Fibroblast of skin of left biceps (primary cell): ENCODE measurements at regions not wholly inside any gene's neighbourhood (a gene's known extent, or its start where the extent isn't known, plus 50 kb on each side); places are given as distances from the start of the nearest gene placed in this dataset.
A peak's percentile ranks its signal among the peaks of the same experiment; 100 is the strongest.

Source experiments
- DNase-seq, 2 experiments: peaks; one replicate each; pipeline ENCODE4 v3.0.0-alpha.2; 2013; ENCODE audit warnings: low read depth in 2 of 2

DNA sequence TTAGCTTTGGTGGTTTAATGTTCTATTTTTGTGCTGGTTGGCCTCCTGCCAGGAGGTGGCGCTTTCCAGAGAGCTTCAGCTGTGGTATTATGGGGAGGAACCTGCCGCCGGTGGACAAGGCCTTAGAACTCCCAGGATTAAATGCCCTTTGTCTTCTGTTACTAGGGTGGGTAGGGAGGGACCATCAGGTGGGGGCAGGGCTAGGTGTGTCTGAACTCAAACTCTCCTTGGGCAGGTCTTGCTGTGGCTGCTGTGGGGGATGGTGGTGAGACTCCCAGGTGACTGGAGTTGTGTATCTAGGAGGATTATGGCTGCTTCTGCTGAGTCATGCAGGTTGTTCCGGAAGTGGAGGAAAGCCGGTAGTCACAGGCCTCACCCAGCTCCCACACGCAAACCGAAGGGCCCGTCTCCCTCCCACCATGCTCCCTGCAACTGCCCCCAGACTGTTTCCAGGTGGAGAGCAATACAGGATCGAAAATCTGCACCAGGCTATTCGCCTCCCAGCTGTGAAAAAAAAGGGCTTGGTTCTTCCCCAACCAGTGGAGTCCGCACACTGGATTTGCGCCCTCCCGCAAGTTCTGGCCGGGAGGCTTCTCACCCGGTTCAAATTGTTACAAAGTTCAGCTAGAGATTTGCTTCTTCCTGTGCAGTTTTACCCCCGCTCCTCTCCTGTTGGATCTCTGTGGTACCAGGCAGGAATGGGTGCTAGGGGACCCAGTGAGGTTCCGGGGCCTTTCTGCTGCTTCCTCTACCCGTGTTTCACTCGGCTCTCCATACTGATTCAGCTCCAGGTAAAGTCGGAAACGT, 220.5 kb downstream of the CENPF start:
- no peak for DNase-seq

DNA sequence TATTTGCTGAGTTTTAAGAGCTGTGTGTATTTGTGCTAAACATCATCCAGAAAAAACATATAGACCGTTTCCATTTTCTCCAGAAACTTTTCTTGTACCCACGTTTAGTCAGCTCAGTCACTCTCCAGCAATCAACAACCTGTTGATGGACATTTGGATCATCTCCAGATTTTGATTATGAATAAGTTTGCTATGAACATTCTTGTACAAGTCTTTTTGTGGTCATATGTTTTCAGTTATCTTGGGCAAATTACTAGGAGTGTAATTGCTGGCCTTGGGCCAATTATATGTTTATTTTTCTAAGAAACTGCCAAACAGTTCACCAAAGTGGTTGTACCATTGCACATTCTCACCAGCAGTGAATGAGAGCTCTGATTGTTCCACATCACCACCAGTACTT, 221.8 kb downstream of the CENPF start:
- DNase-seq = no peak

DNA sequence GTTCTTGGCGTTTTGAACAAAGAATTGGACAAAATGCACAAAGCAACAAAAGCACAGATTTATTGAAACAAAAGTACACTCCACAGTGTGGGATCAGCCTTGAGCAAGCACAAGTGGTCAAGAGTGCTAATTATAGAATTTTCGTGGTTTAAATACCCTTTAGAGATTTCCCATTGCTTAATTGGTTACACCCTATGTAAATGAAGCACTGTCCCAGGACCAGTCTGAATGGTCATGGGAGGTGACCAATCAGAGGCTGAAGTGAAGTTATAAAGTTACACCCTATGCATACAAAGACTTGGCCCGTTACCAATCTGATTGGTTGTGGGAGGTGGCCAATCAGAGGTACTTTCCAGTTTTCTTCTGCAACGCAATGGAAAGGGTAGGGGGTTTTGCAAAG, 223.6 kb downstream of the CENPF start:
- DNase-seq = no peak

DNA sequence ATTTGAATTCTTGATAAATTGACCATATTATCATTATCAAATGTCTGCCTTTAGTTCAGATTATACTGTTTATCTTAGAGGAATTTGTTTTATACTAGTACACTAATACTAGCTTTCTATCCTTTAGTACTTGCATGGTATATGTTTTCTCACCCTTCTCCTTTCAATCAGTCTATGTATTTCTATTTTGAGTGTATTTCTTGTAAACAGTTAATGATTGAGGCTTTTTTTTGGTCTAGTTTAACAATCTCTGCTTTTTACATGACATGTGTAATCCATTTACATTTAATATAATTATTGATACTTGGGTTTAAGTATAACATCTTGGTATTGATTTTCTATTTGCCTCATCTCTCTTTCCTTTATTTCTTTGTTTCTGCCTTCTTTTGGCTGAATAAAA, 224.9 kb downstream of the CENPF start:
- DNase-seq = no peak

DNA sequence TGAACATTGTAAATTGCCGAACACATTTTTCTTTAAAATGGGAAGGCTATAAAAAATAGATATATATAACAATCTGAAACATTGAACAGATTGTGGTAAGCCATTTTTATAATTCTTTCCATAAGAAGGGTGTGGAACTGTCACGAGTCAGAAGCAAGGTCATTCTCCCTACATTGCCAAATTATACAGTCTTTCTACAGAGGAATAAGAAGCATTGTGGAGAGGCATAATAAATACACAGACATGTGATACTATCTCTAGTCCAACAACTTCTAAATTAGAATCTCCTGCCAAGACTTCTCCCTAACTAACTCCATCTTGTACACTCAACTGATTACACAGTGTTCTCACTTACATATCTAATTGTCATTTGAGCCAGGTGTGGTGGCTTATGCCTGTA, 227.9 kb downstream of the CENPF start:
- DNase-seq = no peak

DNA sequence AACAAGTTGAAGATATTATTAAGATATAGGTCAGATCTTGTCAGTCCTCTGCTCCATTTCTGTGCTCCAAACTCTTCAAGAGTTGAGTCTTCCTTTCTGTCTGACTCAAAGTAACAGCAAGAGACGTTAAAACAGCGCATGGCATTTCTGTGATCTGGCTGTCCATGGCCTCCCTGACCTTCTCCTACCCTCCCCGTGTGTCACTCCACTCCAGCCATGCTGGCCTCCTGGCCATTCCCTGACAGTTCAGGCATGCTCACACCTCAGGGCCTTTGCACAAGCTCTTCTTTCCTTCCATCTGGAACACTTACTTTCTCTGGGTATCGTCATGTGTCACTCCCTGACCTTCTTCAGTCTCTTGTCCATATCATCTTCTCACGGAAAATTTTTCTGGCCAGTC, 229.0 kb downstream of the CENPF start:
- DNase-seq = no peak

DNA sequence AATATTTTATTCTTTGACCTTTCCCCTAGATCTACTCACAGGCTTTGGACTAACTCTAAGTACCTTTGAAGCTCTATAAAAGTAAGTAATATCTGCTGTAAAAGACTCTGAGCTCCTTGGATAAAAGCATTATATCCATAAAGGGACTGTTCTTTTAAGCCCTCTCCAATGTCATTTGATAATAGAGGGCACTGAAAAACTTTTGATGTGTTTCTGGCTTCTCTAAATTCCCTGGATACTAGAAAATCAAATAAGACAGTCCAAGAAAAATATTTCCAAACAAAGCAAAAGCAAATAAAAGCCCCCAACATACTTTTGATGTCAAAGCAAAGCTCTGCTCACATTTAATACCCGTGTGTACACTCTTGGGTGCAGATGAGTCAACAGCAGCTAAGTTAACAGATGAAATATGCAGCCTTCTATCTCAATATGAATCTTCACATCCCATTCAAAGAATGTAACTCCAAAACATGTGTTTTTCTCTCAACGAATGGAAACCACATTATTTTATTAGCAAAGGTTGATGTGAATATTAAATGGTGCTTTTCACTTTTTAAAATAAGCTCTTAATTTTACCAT, 230.3 kb downstream of the CENPF start:
- DNase-seq = peak; percentile 75 to 77

DNA sequence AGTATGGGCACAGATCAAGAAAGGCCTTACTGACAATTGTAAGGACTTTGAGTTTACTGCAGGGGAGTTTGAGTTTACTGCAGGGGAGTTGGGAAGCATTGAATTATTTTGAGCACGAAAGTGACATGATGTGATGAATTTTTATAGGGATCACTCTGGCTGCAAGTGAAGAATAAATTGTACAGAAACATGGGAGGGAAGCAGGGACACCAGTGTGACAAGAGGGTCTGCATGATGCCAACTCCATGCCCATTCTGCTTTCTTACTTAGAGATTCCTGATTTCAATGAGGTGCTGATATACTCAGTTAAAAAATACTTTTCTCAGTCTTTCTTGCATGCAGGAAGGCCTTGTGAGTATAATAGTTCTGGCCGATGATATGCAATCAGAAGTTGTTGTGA, 234.4 kb downstream of the CENPF start:
- no peak for DNase-seq

DNA sequence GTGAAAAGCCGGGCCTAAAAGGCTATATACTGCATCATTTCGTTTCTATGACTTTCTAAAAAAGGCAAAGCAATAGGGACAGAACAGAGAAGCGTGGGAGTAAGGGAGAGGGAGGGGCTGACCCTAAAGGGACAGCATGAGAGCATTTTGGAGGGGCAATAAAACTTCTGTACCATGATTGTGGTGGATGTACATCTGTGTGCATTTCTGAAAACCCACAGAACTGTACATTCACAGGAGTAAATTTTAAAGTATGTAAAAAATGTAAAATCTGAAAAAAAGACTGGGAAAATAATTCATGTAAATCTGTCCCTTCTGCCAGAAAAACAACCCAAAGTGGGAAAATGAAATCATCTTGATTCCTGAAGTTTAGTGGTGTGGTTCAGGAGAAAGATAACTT, 235.4 kb downstream of the CENPF start:
- DNase-seq = peak; percentile 94

DNA sequence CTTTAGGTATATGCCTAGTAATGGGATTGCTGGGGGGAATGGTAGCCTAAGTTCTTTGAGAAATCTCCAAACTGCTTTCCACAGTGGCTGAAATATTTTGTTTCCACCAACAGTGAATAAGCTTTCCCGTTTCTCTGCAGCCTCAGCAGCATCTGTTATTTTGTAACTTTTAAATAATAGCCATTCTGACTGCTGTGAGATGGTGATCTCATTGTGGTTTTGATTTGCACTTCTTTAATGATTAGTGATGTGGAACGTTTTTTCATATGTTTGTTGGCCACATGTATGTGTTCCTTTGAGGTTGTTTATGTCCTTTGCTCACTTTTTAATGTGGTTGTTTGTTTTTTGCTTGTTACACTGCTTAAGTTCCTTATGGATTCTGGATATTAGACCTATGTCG, 237.4 kb downstream of the CENPF start:
- DNase-seq = peak; percentile 68 to 71

DNA sequence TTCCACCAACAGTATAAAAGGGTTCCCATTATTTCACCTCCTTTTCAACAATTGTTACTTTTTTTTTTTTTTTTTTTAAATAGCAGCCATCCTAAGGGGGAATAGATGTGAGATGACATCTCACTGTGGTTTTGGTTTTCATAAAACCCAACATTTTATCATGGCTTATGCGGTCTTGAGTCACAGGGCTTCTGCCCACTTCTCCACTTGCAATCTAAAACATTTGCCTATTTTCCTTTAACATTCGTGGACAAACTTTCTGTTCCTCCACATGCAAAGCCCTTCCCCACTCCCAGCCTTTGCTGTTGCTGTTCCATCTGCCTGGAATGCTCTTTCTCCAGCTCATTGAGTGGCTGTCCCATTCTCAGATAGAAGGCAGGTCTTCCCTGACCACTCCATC, 239.7 kb upstream of the KCNK2 start:
- peak in 1 of 2 experiments; percentile 59 for DNase-seq

DNA sequence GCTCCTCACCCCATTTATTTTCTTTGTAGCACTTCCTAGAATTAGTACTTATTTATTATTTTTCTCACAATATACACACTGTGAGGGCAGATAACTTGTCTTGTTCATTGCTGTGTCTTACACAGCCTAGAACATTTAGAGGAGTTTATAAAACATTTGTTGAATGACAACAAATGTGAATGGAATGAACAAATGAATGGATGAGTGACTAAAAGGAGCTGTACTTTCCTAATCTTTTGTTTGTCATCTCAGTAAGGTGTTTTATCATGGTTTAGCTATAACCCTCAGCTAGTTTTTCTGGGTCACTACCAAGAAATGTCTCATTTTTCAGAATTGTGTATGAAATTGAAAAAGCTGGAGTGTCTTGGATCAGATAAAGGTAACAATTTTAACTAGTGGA, 239.3 kb upstream of the KCNK2 start:
- DNase-seq = no peak

DNA sequence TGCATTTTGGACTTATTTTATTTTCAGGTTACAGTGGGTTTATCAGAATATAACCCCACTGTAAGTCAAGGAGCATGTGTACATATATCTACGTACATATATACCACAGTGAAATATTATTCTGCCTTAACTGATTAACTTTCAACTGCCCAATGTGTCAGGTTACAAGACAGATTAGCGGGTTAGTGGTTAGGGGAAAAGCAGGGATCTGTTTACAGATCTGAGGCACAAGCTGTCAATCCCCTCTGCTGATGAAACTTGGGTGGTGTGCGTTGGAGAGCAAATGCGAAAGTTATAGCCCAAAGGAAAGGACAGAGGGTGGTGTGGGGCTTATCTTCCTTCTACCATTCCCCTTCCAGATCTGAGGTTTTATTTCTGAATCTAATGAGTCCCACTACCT, 238.2 kb upstream of the KCNK2 start:
- no peak for DNase-seq

DNA sequence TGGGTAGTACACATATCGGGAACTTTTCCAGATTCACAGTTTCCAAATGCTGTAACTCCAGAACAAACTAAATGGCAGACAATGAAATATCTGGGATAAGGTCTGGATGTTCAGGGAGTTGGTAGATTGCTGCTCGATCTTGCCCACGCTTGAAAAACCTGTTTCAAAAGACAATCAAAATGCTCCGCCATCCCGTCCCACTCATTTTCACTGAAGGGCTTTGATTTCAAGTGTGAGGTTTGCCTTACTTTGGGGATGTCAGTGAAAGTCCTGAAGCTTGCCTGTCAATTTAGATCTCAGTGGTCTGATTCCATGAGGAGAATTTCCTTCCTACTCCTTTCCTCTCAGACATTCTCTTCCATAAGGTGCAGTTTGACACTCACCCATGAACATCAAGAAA, 236.3 kb upstream of the KCNK2 start:
- no peak for DNase-seq

DNA sequence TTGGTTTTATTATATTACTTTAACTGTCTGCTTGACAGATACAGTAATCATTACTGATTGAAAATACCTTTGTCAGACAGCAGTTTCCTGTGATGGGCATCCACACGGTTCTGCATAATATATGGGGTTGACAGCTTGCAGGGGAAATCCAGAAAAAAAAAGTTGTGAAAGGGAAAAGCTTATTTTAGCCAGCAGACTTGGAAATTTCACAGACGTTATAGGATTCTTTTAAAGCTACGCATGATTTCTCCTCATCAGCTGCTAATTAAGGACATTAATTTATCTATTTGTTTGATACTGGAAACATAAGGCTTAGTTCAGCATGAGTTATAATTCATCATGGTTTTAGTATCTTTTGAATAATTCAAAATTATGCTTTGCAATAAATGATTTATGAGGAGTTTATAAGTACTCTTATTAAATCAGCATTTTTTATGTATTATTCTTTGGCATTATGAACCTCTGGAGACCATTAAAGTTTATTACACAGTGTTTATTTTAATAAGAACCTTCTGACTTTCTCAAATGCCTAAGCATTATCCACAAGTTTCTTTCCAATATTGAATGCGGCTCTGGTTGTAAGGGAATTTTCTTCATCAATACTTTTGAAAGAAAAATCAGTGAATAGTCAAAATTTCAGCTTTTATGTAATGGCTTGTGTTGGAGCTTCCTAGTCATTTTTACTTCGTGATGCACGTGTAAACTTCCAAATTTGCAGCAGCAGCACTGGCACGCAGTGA, 235.3 kb upstream of the KCNK2 start:
- peak; percentile 82 to 89 for DNase-seq

DNA sequence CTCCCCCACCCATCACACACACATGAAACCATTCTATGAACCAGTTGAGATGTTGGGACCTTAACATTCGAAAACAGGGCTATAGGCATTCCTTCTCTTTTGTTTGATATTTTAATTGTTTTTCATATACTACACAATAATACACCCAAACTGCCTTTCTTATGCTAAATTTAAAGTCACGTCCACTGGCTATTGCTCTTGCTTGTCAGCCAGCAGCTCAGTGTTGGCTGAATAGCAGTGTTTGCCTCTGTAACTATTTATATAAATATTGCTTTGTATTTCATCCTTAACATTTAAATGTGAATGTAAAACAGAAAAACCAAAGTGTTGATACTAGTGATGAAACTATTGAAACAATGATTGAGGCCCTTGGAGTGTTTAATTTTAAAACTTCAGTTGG, 234.4 kb upstream of the KCNK2 start:
- DNase-seq = no peak

DNA sequence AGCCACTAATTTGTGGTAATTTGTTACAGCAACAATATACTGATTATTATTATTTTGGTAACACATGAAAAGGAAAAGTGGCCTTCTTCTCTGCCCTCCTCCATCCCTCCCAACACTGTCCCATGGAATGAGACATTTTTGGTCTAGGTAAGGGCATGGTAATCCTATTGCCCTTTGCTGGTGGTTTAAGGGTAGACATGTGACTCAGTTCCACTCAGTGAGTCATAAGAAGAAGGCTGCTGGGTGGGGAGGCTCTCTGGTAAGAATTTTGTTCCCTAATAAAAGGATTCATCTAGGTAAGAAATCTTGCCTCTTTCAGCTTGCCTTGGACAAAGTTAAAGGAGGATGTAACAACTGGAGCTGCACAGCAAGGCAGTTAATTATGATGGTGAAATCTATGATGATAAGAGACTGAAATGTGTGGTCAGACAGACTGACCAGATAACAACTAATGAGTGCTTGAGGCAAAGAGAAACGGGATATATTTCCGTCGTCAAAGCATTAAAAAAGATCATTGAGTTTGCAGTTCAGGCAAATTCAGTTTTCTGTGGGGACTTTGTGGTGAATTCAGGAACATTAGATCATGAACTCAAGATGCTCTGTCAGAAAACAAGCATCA, 232.0 kb upstream of the KCNK2 start:
- DNase-seq = no peak

DNA sequence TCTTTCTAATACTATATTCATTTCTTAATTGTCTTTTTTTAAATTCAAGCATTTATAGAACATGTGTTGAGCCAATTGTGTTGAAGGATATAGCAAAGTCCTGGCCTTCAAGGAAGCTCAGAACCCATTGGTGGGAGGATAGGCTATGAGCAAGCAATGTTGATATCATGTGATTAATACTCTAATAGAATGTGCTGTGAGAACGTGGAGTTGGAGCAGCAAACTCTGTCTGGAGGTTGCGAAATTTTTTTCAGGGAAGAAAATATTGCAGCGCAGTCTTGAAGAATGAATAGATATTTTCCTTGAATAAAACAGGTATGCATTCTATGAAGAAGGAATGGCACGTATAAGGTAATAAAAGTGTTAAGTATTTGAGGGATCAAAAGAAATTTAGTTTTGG, 229.2 kb upstream of the KCNK2 start:
- DNase-seq = no peak

DNA sequence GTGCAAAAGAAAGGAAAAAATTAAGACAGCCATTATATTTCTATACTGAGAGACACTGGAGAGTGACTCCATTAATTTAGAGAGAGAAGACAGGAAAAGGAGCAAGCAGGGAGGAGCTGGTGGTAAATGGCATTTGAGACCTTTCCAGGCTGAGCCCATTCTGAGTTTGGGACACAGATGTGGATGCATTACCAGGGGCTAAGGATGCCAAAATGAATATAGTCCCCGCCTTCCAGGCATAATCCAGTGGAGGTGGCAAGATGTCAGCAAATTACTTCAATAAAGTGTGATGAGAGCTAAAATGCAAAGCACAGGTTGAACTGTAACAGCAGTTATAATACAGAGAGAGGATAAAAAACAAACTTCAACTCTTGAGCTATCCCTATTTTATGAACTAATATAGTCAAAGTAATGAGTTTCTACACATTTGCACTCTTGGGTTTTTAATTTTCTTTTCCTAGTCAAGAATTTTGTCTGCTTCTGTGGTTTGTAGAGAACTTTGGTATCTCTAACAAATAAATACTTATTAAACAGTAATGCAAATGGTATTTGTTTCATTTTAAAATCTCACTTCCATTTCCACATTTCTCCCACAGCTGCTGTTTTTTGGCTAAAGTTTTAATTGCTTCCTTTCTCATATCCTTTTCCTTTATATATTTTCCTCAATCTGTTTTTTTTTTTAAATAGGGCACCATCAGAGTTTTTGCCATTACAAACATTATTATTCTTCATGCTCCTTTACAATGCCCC, 228.2 kb upstream of the KCNK2 start:
- DNase-seq = no peak

DNA sequence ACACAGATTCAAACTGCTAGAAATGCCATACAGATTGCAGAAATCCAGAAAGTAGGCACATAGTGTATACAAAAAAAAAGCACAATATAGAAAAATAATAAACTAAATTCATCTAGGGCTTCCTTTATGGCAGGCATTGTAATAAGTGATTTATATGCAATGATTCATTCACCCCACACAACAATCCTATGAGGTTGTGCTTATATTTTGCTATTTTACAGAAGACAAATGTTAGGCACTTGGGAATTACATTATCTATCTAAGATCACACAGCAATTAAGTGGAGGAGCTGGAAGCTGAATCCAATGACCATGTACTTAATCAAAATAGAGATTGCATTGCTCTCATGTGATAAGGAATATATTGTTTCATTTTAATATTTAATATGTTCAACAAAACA, 225.7 kb upstream of the KCNK2 start:
- DNase-seq = no peak

DNA sequence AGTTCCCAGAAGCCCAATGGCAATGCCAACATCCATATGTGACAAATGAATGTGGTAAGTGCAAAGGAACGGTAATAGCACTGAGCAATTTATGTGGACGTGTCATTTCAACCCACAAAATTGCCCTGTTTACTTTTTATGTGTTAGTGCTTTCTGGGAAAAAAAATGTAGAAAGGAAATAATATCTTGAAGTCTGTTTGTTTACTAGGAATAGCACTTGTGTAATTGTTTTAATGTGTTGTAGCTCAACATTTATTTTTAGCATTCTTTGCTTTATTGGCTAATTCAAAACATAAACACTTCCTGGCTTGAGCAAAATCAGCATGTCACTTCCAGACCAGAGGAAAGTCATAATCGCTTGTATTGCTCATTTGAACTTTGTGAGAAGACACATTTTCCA, 224.8 kb upstream of the KCNK2 start:
- DNase-seq = no peak

DNA sequence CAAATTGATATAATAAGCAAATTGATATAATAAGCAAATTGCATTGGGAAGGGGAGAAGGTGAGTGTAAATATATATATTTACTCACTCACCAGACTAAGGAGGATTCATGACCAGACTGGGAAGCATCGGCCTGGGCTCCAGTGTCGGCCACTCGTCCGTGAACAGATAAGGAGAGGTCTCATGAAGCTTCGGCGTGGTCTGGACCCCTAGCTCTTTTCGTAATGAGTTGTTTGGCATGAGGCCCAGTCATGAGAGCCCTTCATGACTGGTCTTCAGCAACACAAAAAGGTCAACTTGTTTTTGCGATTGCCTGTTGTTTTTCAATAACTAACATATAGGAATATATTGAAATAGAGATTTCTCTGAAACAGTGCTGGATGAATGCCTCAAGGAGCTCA, 222.9 kb upstream of the KCNK2 start:
- DNase-seq = no peak
